Nephron progenitor cell (in vitro differentiated cells): ENCODE measurements at regions not wholly inside any gene's neighbourhood (a gene's known extent, or its start where the extent isn't known, plus 50 kb on each side); places are given as distances from the start of the nearest gene placed in this dataset.

Experiments used
- DNase-seq: peaks from one replicate; pipeline ENCODE4 v3.0.0; 2021
- H3K27ac Mint-ChIP-seq: 2 replicates; pipeline ENCODE4 v1.8.0; 2021; ENCODE audit warnings: mild to moderate bottlenecking, moderate library complexity, mixed read lengths
- H3K27me3 Mint-ChIP-seq: 2 replicates; pipeline ENCODE4 v1.8.0; 2021; ENCODE audit warnings: mild to moderate bottlenecking, low read depth, mixed read lengths; ENCODE audit not compliant: poor library complexity
- H3K36me3 Mint-ChIP-seq: 2 replicates; pipeline ENCODE4 v1.8.0; 2021; ENCODE audit warnings: low read depth, mixed read lengths
- H3K4me1 Mint-ChIP-seq: 2 replicates; pipeline ENCODE4 v1.8.0; 2021; ENCODE audit warnings: mixed read lengths
- H3K4me3 Mint-ChIP-seq: 2 replicates; pipeline ENCODE4 v1.8.0; 2021; ENCODE audit warnings: mild to moderate bottlenecking, moderate library complexity, mixed read lengths
- H3K9me3 Mint-ChIP-seq: 2 replicates; pipeline ENCODE4 v1.8.0; 2021; ENCODE audit warnings: mild to moderate bottlenecking, moderate library complexity, mixed read lengths
- TF ChIP-seq, protein P1 (sequence below): fragments of 200-600 bp; sonication (generic); IDR thresholded peaks from 2 replicates; pipeline ENCODE4 v1.5.0; 2021; ENCODE audit warnings: antibody characterized with exemption

- no peak for DNase-seq
- Mint-ChIP-seq H3K36me3 (no peaks in the 10 kb centered on the region), H3K4me1 (peaks cover 6% of the 10 kb centered on the region), H3K9me3 (peaks cover 5% of the 10 kb centered on the region), H3K27me3 (peaks cover 2% of the 10 kb centered on the region), H3K27ac (no peak overlapping the region), H3K4me3 (no peak overlapping the region)
- TF ChIP-seq, protein P1, sequence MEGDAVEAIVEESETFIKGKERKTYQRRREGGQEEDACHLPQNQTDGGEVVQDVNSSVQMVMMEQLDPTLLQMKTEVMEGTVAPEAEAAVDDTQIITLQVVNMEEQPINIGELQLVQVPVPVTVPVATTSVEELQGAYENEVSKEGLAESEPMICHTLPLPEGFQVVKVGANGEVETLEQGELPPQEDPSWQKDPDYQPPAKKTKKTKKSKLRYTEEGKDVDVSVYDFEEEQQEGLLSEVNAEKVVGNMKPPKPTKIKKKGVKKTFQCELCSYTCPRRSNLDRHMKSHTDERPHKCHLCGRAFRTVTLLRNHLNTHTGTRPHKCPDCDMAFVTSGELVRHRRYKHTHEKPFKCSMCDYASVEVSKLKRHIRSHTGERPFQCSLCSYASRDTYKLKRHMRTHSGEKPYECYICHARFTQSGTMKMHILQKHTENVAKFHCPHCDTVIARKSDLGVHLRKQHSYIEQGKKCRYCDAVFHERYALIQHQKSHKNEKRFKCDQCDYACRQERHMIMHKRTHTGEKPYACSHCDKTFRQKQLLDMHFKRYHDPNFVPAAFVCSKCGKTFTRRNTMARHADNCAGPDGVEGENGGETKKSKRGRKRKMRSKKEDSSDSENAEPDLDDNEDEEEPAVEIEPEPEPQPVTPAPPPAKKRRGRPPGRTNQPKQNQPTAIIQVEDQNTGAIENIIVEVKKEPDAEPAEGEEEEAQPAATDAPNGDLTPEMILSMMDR, result no peak
Measured at GRCh38 chr13:77417897-77418296, 91.0 kb upstream of the MYCBP2 start.

GRCh38 chr13:77416666-77417212, 89.8 kb upstream of the MYCBP2 start:
- Mint-ChIP-seq H3K4me1 (peaks cover 6% of the 10 kb centered on the region), H3K4me3 (no peak overlapping the region), H3K9me3 (peaks cover 5% of the 10 kb centered on the region), H3K27me3 (peaks cover 2% of the 10 kb centered on the region), H3K27ac (no peak overlapping the region), H3K36me3 (no peaks in the 10 kb centered on the region)
- TF ChIP-seq, protein P1, result no peak
- no peak for DNase-seq

DNA sequence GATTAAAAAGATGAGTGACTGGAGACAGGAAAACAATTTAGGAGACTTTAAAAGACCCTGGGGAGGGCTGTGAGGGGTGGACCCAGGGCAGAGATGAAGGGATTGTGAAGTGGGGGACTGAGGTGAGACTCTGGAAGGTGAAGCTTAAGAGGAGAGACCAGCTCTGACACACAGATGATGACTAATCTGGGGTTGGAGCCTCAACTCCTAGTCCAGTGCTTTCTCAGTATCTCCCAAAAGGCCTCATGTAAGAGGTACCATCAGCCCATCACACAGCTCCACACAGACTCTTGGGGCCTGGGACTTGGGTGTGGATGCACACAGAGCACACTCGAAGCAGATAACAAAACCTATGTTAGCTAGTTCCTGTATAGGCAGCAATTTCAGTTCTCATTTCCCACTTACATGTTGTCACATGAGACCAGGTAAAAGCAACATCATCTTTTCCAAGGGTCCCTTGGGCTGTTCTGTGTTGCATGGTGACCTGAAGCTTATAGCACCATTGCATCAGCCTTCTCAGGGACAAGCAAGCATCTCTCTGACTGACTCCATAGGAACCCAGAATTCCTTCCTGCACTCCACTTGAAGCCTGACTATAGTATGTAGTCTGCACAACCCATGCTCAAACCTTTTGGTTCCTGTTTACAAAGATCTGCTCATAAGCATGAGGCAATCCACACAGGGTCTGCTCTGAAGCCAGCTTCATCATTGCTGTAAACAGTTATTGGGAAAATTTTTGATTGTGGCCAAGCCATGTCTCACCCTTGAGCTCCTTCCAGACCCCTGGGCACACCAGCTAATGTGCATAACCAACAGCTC, 88.6 kb upstream of the MYCBP2 start:
- peaks cover 2% of the 10 kb centered on the region for H3K27me3 Mint-ChIP-seq
- no peak overlapping the region for H3K27ac Mint-ChIP-seq
- TF ChIP-seq, protein P1, result no peak
- no peaks in the 10 kb centered on the region for H3K36me3 Mint-ChIP-seq
- no peak overlapping the region for H3K4me3 Mint-ChIP-seq
- H3K9me3 Mint-ChIP-seq, result peaks cover 5% of the 10 kb centered on the region
- DNase-seq, result no peak
- H3K4me1 Mint-ChIP-seq, result peaks cover 6% of the 10 kb centered on the region

DNA sequence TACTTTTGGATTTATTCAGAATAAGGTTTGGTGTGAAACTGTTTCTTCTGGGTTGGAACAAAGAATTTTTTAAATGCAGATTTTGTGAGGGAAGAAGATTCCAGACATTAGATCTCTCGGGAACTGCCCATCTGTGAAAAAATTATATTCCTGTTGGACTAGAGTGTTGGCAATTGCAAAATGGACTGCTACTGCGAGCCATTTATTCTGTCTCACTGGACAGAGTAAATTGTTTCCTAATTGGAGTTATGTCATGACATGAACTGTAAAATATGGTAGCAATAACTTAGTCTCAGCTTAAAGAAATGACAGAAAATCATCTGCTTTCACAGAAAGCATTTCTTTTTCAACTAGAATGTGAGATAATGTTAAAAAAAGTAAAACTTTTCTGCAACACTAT, 86.0 kb upstream of the MYCBP2 start:
- Mint-ChIP-seq H3K4me3 (no peak overlapping the region), H3K4me1 (peaks cover 4% of the 10 kb centered on the region), H3K27me3 (peaks cover 2% of the 10 kb centered on the region), H3K36me3 (no peaks in the 10 kb centered on the region), H3K9me3 (no peaks in the 10 kb centered on the region), H3K27ac (no peak overlapping the region)
- no peak for DNase-seq
- TF ChIP-seq, protein P1, result no peak

DNA sequence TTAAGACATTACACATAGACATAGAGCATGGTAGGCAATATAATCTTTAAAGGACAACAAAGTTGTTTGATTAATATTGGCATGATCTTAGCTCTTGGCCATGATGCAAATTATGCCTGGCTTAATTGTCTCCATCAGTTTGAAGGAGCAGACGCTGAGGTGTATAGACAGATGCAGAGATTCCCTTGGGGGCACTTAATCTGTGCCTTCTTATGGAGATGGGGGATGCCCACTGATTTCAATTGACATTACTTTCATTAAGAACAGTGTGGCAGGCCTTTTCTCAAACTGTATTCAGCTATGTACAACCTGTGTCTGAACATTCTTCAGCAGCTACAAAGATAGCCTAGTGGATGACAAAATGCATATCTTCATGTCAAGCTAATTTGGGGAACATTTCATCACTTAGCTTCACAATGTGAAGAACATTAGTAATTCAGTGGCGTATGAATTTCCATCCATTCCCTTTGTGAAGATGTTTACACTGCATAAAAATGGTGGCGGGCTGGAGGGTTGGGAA, 85.3 kb upstream of the MYCBP2 start:
- Mint-ChIP-seq H3K9me3 (no peaks in the 10 kb centered on the region), H3K4me1 (no peaks in the 10 kb centered on the region), H3K27ac (no peak overlapping the region), H3K36me3 (no peaks in the 10 kb centered on the region), H3K27me3 (peaks cover 5% of the 10 kb centered on the region), H3K4me3 (no peak overlapping the region)
- no peak for DNase-seq
- TF ChIP-seq, protein P1, result no peak
